ENCODE measurements at regions not wholly inside any gene's neighbourhood (a gene's known extent, or its start where the extent isn't known, plus 50 kb on each side); places are given as distances from the start of the nearest gene placed in this dataset.

DNA sequence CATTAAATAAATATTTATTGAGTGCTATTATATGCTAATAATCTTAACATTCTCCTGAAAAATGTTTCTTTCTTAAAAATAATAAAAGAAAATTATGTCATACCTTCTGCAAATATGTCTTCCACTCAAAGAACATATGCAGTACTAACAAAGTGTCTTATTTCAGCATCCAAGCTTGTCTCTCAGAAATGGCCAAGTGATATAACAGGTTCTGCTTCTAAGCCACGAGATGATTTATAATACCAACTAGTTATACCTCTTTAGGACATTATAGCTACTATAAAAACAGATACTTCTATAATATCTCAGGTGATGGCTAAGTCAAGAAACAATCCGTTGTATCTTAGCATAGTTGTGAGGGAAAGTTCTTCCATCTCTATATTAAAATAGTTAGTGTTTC lies 128.1 kb upstream of the ARID2 start:
- peak in 1 of 2 experiments; percentile 85 for DNase-seq (ENCODE audit: low read depth in 1 of 2, low spot score in 1 of 2)
- TF ChIP-seq JUND (IDR thresholded peaks at IDR 0.05; ENCODE audit: low read depth) = no peak
- in situ Hi-C loops (cut with HindIII; ENCODE audit: low pct_unique_long_range_greater_than_20kb, low sequenced_read_pairs) = no loop called here

DNA sequence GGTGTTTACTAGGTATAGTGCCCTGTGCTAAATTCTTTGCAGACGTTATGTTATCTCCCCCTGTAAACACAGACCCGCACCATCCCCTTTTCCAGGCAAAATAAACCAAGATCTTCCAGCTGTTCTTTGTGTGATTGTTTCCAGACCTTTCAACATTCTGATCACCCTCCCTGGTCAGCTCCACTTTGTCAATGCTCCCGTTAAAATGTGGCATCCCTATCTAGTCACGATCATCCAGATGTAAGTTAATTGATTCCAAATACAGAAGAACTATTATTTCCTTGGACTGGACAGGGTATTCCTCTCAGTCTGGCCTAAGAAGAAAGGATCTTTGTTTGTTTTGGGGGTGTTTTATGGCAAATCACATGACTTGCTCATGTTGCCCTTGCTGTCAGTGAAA lies 127.6 kb upstream of the ARID2 start:
- in situ Hi-C loops (cut with HindIII; ENCODE audit: low pct_unique_long_range_greater_than_20kb, low sequenced_read_pairs) = no loop called here
- TF ChIP-seq JUND (IDR thresholded peaks at IDR 0.05; ENCODE audit: low read depth) = no peak
- no peak for DNase-seq (ENCODE audit: low read depth in 1 of 2, low spot score in 1 of 2)

DNA sequence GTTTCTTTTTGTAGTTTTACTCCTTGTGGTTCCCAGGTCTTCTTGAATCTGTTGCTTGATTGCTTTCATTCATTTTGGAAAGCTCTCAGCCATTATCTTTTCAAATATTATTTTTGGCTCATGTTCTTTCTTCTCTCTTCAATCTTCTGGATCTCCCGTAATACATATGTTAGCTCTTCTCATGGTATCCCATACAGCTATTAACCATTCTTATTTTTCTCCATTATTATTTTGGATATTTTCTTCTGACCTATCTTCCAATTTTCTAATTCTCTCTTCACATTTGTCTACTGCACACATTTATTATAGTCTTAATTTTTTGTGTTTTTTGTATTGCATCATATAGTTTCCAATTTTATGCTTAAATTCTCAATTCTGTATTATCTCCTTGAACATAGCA lies 123.9 kb upstream of the ARID2 start:
- DNase-seq (ENCODE audit: low read depth in 1 of 2, low spot score in 1 of 2) = no peak
- no peak for TF ChIP-seq JUND (IDR thresholded peaks at IDR 0.05; ENCODE audit: low read depth)
- in situ Hi-C loops (cut with HindIII; ENCODE audit: low pct_unique_long_range_greater_than_20kb, low sequenced_read_pairs) = no loop called here

- TF ChIP-seq JUND (IDR thresholded peaks at IDR 0.05; ENCODE audit: low read depth) = no peak
- DNase-seq (ENCODE audit: low read depth in 1 of 2, low spot score in 1 of 2) = no peak
- in situ Hi-C loops (cut with HindIII; ENCODE audit: low pct_unique_long_range_greater_than_20kb, low sequenced_read_pairs) = no loop called here
These were observed 118.4 kb upstream of the ARID2 start for GRCh38 chr12:45611061-45611460.

DNA sequence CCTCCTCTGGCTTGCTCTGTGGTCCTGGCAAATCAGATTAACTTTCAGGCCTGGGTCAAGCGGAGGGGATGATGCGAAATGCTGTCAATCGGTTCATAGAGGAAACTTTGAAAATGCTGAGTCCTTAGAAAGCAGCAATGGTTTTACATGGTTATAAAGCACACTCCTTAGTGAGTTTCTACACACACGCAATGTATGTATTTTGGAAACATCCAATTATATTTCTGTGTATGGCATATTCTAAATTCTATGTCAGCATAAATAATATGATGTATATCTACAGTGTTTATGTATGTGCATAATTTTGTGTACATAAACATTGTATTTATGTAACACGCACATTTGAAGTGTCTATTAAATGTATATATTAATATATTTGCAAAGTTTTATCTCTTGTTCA lies 118.0 kb upstream of the ARID2 start:
- in situ Hi-C loops (cut with HindIII; ENCODE audit: low pct_unique_long_range_greater_than_20kb, low sequenced_read_pairs) = no loop called here
- no peak for TF ChIP-seq JUND (IDR thresholded peaks at IDR 0.05; ENCODE audit: low read depth)
- no peak for DNase-seq (ENCODE audit: low read depth in 1 of 2, low spot score in 1 of 2)

GRCh38 chr12:45612044-45612794 lies 117.3 kb upstream of the ARID2 start:
- in situ Hi-C loops (cut with HindIII; ENCODE audit: low pct_unique_long_range_greater_than_20kb, low sequenced_read_pairs) = no loop called here
- TF ChIP-seq JUND (IDR thresholded peaks at IDR 0.05; ENCODE audit: low read depth) = no peak
- no peak for DNase-seq (ENCODE audit: low read depth in 1 of 2, low spot score in 1 of 2)

DNA sequence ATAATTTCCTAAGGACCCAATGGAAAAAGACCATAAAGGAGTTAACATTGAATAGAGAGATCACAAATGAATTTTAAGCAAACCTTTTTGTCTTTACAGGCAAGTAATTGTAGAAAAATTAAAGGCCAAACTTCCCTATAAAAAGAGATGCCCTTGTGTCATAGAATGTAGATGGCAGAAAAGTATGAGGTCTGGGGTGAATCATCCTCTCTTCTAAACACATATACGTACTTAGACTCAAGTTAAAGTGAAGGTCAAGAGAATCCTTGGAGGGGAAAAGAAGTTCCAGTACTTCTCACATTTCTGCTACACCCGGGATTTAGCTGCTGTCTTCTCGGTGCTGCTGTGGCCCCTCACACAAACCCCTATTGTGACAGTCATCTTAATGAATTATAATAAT lies 116.2 kb upstream of the ARID2 start:
- TF ChIP-seq JUND (IDR thresholded peaks at IDR 0.05; ENCODE audit: low read depth) = no peak
- no peak for DNase-seq (ENCODE audit: low read depth in 1 of 2, low spot score in 1 of 2)
- in situ Hi-C loops (cut with HindIII; ENCODE audit: low pct_unique_long_range_greater_than_20kb, low sequenced_read_pairs) = no loop called here

DNA sequence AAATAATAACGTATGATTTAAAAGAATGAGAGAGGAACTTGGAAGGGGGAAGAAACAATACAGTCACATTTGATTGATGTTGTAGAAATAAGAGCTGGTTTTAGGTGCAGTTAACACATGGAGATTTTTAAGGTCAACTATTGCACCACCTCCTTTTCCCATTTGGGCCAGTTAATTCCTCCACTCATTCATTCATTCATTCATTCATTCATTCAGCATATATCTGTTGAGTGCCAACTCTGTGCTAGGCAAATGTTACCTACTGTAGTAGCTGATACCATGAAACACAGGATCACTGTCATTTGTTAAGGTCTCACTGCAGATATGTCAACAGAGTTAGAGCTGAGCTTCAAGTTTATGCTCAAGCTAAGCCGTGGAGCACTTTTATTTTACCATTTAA lies 115.7 kb upstream of the ARID2 start:
- TF ChIP-seq JUND (IDR thresholded peaks at IDR 0.05; ENCODE audit: low read depth) = no peak
- in situ Hi-C loops (cut with HindIII; ENCODE audit: low pct_unique_long_range_greater_than_20kb, low sequenced_read_pairs) = no loop called here
- no peak for DNase-seq (ENCODE audit: low read depth in 1 of 2, low spot score in 1 of 2)

GRCh38 chr12:45615268-45615667 lies 114.2 kb upstream of the ARID2 start:
- in situ Hi-C loops (cut with HindIII; ENCODE audit: low pct_unique_long_range_greater_than_20kb, low sequenced_read_pairs) = no loop called here
- TF ChIP-seq JUND (IDR thresholded peaks at IDR 0.05; ENCODE audit: low read depth) = no peak
- DNase-seq (ENCODE audit: low read depth in 1 of 2, low spot score in 1 of 2) = peak in 1 of 2 experiments; percentile 53

DNA sequence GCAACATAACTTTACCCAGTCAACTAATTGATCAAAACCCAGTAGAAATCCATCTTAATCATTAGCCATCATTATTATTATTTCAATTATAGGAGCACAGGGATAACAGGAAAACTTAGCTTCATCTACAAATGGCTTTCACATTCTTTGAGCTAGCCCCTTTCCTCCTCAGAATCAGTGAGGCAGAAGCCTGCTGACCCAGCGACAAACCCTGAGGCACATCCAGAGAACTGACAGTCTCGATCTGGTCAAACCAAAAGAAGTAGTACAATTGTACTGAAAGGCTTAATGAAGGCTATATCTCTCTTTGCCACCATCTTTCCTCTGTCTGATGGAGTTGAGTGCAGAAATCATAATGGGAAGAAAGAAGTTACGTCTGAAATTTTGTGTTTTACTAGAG lies 109.8 kb upstream of the ARID2 start:
- in situ Hi-C loops (cut with HindIII; ENCODE audit: low pct_unique_long_range_greater_than_20kb, low sequenced_read_pairs) = no loop called here
- TF ChIP-seq JUND (IDR thresholded peaks at IDR 0.05; ENCODE audit: low read depth) = no peak
- no peak for DNase-seq (ENCODE audit: low read depth in 1 of 2, low spot score in 1 of 2)

DNA sequence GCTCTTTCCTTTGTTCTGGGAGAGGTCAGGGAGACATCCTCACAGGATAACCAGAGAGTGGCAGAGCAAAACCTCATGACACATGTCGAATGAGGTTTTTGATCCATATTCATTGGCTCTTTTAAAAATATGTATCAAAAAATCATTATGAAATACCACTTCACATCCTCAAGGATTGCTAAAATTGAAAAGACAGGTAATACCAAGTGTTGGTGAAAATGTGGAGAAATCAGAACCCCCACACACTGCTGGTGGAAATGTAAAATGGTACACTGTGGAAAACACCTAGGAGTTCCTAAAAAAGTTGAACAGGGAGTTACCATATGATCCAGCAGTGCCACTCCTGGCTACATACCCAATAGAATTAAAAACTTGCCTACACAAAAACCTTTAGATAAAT lies 107.8 kb upstream of the ARID2 start:
- DNase-seq (ENCODE audit: low read depth in 1 of 2, low spot score in 1 of 2) = no peak
- TF ChIP-seq JUND (IDR thresholded peaks at IDR 0.05; ENCODE audit: low read depth) = no peak
- in situ Hi-C loops (cut with HindIII; ENCODE audit: low pct_unique_long_range_greater_than_20kb, low sequenced_read_pairs) = no loop called here

DNA sequence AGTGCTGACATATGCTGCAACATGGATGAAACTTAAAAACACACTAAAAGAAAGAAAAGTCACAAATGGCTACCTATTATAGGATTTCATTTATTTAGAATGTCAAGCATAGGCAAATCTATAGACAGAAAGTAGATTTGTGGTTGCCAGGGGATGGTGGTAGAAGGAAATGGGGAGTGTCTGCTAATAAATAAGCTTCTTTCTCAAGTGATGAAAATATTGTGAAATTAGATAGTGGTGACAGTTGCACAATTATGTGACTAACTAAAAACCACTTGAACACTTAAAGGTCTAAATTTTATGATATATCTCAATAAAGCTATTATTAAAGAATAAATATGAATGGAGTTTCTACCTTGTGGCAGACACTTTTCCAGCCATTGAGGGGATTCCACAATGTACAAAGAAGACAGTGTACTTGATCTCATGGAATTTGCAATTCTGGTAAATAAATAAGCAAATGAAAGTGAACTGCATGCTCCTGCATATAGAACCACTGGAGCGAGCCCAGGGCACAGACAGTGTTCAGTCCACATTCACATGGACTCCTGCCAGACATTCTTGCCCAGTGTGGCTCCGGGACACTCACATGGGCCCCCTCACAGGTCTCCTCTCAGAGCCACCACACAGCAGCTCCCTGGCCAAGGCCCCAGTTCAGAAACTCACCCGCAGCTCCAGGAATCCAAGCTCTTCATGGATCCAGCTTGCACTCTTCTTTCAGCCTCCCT lies 107.1 kb upstream of the ARID2 start:
- no peak for DNase-seq (ENCODE audit: low read depth in 1 of 2, low spot score in 1 of 2)
- in situ Hi-C loops (cut with HindIII; ENCODE audit: low pct_unique_long_range_greater_than_20kb, low sequenced_read_pairs) = no loop called here
- no peak for TF ChIP-seq JUND (IDR thresholded peaks at IDR 0.05; ENCODE audit: low read depth)

DNA sequence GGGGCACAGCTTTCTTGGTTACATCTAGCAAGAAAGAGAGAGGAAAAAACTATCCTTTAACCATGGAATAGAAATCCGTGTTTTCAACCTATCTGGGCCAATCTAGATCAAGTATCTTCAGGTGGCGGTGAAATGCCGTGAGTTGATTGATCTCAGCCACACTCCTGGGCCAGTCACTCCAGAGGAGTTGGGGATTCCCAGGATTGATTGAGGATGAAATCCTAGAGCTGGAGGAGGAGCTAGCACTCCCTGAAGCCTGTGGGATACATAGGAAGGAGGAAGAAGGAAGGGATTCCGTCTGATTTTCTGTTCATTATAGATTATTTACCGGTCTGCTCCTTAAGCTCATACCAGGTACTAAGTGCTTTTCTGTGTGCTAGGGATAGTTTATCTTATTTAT lies 106.3 kb upstream of the ARID2 start:
- TF ChIP-seq JUND (IDR thresholded peaks at IDR 0.05; ENCODE audit: low read depth) = no peak
- no peak for DNase-seq (ENCODE audit: low read depth in 1 of 2, low spot score in 1 of 2)
- in situ Hi-C loops (cut with HindIII; ENCODE audit: low pct_unique_long_range_greater_than_20kb, low sequenced_read_pairs) = no loop called here

All from T47D (cell line).